Right atrium auricular region (tissue), 2 donors: ENCODE measurements at regions not wholly inside any gene's neighbourhood (a gene's known extent, or its start where the extent isn't known, plus 50 kb on each side); places are given as distances from the start of the nearest gene placed in this dataset.
"Not testable (repeated sequence)": the region's sequence is repeated elsewhere in the genome, so short reads cannot be mapped to it uniquely, and the experiment has no call there.

Experiments used
- DNase-seq: peaks from one replicate; pipeline ENCODE4 v3.0.0-alpha.2; 2019; ENCODE audit warnings: low spot score
- H3K27ac ChIP-seq, 2 donors: fragments of 200-600 bp; sonication (generic); 1 replicate in 1 of 2; 2 replicates in 1 of 2; pipeline ENCODE4 v1.5.1; 2016 to 2019
- H3K27me3 ChIP-seq, 2 donors: fragments of 200-600 bp; sonication (generic); one replicate each; pipeline versions ENCODE4 v1.5.1 to v1.6.0; 2017 to 2019
- H3K36me3 ChIP-seq: fragments of 200-600 bp; sonication (generic); one replicate; pipeline ENCODE4 v1.5.1; 2016
- H3K4me1 ChIP-seq, 2 donors: fragments of 200-600 bp; sonication (generic); one replicate each; pipeline versions ENCODE4 v1.5.1 to v1.6.0; 2017 to 2019
- H3K4me3 ChIP-seq, 2 donors: fragments of 200-600 bp; sonication (generic); 1 replicate in 1 of 2; 2 replicates in 1 of 2; pipeline ENCODE4 v1.5.1; 2017 to 2019; ENCODE audit warnings: mild to moderate bottlenecking in 1 of 2, moderate library complexity in 1 of 2
- H3K9me3 ChIP-seq, 2 donors: fragments of 200-600 bp; sonication (generic); one replicate each; pipeline ENCODE4 v1.5.1; 2019
- TF ChIP-seq, protein P1 (sequence below), 2 donors: fragments of 200-600 bp; sonication (generic); IDR thresholded peaks; one replicate each; pipeline ENCODE4 v1.5.1; 2019; ENCODE audit warnings: antibody characterized with exemption in 2 of 2

DNA sequence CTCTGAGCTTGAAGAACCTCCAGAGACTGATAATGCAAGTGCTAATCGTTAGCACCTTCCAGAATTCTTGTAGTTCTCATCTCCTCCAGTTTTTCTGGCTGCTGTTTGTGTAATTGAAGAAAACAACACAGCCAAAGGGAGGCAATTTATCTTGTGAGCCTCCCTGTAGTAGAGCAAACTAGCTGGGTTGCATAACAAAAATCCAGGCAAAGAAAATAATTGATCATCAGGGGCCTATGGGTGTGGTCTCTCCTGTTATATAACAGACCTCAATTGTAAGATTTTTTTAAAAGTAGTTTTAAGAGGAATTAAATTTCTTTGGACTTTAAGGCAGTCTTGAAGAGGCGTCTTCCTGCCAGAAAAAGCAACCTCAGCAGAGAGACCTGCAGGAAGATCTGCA lies 817.0 kb downstream of the CENPC start:
- Histone ChIP-seq H3K36me3 (no peaks in the 10 kb centered on the region), H3K27me3 (no peaks in the 10 kb centered on the region), H3K4me3 (no peak overlapping the region), H3K27ac (no peak overlapping the region), H3K4me1 (no peaks in the 10 kb centered on the region), H3K9me3 (no peaks in the 10 kb centered on the region)
- DNase-seq = no peak
- TF ChIP-seq, protein P1, sequence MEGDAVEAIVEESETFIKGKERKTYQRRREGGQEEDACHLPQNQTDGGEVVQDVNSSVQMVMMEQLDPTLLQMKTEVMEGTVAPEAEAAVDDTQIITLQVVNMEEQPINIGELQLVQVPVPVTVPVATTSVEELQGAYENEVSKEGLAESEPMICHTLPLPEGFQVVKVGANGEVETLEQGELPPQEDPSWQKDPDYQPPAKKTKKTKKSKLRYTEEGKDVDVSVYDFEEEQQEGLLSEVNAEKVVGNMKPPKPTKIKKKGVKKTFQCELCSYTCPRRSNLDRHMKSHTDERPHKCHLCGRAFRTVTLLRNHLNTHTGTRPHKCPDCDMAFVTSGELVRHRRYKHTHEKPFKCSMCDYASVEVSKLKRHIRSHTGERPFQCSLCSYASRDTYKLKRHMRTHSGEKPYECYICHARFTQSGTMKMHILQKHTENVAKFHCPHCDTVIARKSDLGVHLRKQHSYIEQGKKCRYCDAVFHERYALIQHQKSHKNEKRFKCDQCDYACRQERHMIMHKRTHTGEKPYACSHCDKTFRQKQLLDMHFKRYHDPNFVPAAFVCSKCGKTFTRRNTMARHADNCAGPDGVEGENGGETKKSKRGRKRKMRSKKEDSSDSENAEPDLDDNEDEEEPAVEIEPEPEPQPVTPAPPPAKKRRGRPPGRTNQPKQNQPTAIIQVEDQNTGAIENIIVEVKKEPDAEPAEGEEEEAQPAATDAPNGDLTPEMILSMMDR (IDR thresholded peaks at IDR 0.05) = no peak

DNA sequence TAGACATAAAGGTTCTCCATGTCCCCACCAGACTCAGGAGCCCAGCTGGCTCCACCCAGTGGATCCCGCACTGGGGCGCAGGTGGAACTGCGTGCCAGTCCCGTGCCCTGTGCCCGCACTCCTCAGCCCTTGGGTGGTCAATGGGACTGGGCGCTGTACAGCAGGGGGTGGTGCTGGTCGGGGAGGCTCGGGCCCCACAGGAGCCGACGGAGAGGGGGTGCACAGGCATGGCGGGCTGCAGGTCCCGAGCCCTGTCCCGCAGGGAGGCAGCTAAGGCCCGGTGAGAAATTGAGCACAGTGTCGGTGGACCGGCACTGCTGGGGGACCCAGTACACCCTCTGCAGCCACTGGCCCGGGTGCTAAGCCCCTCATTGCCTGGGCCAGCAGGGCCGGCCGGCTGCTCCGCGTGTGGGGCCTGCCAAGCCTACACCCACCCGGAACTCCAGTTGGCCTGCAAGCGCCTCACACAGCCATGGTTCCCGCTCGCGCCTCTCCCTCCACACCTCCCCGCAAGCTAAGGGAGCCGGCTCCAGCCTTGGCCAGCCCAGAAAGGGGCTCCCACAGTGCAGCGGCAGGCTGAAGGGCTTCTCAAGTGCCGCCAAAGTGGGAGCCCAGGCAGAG lies 832.9 kb downstream of the CENPC start:
- not testable (repeated sequence) for H3K27ac ChIP-seq, DNase-seq, H3K9me3 ChIP-seq, H3K36me3 ChIP-seq, H3K4me1 ChIP-seq, H3K4me3 ChIP-seq, H3K27me3 ChIP-seq

DNA sequence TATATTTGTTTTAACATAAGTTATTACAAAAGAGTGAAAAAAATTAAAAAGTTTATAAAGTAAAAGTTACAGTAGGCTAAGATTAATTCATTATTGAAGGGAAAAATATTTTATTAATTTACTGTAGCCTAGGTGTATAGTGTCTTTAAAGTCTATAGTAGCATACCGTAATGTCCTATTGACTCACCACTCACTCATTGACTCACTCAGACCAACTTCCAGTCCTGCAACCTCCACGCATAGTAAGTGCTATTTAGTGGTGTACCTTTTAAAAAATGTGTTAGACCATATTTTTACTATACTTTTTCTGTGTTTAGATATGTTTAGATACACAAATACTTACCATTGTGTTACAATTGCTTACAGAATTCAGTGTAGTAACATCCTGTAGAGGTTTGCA lies 841.1 kb downstream of the CENPC start:
- TF ChIP-seq, protein P1 (IDR thresholded peaks at IDR 0.05) = no peak
- no peak for DNase-seq
- no peak overlapping the region for H3K4me3 ChIP-seq

DNA sequence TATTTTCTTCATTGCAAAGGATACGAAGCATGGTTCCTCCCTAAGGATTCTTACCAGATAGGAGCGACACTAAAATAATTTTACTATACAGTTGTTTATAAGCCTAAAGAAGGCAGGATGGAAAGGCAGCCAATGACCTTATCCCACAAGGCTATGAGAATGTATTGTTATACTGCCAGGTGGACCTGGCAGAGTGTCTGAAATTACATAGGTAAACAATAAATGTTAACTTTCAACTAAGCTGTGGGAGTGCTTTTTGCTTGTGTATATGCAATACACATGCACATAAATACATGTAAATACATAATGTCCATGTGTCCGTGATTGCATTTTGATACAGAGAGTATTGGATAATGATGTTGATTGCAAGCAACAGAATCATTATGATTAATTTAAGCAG lies 850.6 kb downstream of the CENPC start:
- H3K4me3 ChIP-seq = no peak overlapping the region
- H3K36me3 ChIP-seq = no peaks in the 10 kb centered on the region
- H3K27ac ChIP-seq = no peak overlapping the region
- H3K9me3 ChIP-seq = peaks cover 0 to 7% of the 10 kb centered on the region in 2 donors
- TF ChIP-seq, protein P1 (IDR thresholded peaks at IDR 0.05) = no peak
- peaks cover 0 to 5% of the 10 kb centered on the region in 2 donors for H3K4me1 ChIP-seq
- DNase-seq = no peak
- no peaks in the 10 kb centered on the region for H3K27me3 ChIP-seq

More for the DNA sequence above, 841.1 kb downstream of the CENPC start:
- Histone ChIP-seq H3K36me3 (no peaks in the 10 kb centered on the region), H3K27ac (no peak overlapping the region), H3K4me1 (no peaks in the 10 kb centered on the region), H3K9me3 (no peaks in the 10 kb centered on the region), H3K27me3 (no peaks in the 10 kb centered on the region)

DNA sequence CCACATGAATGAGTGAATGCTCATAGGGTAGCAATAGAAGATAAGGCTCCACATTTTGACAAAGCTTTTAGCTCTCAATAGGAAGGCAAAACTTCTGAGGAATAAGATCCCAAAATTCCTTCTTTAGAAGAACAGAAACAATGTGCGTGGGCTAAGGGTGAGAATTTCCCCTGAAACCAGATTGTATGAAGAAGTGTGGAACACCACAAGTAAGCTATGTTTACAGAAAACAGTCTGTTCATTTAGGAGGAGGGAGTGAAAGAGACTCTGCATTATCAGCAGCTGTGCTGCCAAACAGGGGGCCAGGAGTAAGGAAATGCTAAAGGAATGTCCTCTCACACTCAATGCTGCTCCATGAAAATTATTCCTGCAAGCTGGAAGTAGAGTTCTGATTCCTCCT lies 851.6 kb downstream of the CENPC start:
- H3K4me3 ChIP-seq = no peak overlapping the region

DNA sequence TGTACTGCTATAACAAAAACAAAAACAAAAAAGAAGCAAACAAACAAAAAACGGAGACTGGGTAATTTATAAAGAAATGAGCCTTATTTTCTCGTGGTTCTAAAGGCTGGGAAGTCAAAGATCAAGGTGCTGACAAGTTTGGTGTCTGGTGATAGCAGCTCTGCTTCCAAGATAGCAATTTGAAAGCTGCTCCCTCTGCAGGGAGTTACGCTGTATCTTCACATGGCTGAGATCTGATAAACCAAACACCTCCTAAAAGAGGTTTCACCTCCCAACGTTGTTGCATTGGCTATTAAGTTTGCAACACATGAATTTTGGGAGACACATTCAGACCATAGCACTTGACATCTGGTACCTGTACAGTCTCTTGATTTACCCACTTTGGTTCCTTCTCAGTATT lies 854.2 kb downstream of the CENPC start:
- Histone ChIP-seq H3K27ac (no peak overlapping the region), H3K36me3 (no peaks in the 10 kb centered on the region), H3K27me3 (no peaks in the 10 kb centered on the region), H3K9me3 (no peaks in the 10 kb centered on the region), H3K4me3 (no peak overlapping the region), H3K4me1 (peaks cover 0 to 5% of the 10 kb centered on the region in 2 donors)
- no peak for DNase-seq
- TF ChIP-seq, protein P1 (IDR thresholded peaks at IDR 0.05) = no peak

More for the DNA sequence above, 851.6 kb downstream of the CENPC start:
- Histone ChIP-seq H3K27ac (no peak overlapping the region), H3K36me3 (no peaks in the 10 kb centered on the region), H3K9me3 (peaks cover 0 to 4% of the 10 kb centered on the region in 2 donors), H3K4me1 (peaks cover 0 to 5% of the 10 kb centered on the region in 2 donors), H3K27me3 (no peaks in the 10 kb centered on the region)
- TF ChIP-seq, protein P1 (IDR thresholded peaks at IDR 0.05) = no peak
- no peak for DNase-seq
